Right hindlimb (tissue), 1 donor: ENCODE measurements at regions not wholly inside any gene's neighbourhood (a gene's known extent, or its start where the extent isn't known, plus 50 kb on each side); places are given as distances from the start of the nearest gene placed in this dataset.
A peak's percentile ranks its signal among the peaks of the same experiment; 100 is the strongest.

ENCODE experiments used
- DNase-seq: peaks from one replicate; pipeline ENCODE4 v3.0.0-alpha.2; 2018

GRCh38 chr2:128803222-128803621, 484.6 kb upstream of the HS6ST1 start:
- DNase-seq, result no peak

- DNase-seq, result no peak
These were observed 486.6 kb upstream of the HS6ST1 start for GRCh38 chr2:128805237-128805636.

- no peak for DNase-seq
These were observed 487.2 kb upstream of the HS6ST1 start for GRCh38 chr2:128805918-128806317.

GRCh38 chr2:128807317-128807716, 488.6 kb upstream of the HS6ST1 start:
- no peak for DNase-seq

GRCh38 chr2:128808462-128809258, 490.0 kb upstream of the HS6ST1 start:
- DNase-seq, result no peak

GRCh38 chr2:128809259-128809636, 490.6 kb upstream of the HS6ST1 start:
- DNase-seq, result no peak

GRCh38 chr2:128809880-128810279, 491.2 kb upstream of the HS6ST1 start:
- no peak for DNase-seq

GRCh38 chr2:128812183-128812940, 493.7 kb upstream of the HS6ST1 start:
- no peak for DNase-seq

- no peak for DNase-seq
These were observed 494.8 kb upstream of the HS6ST1 start for GRCh38 chr2:128813352-128814034.

GRCh38 chr2:128815248-128815647, 496.6 kb upstream of the HS6ST1 start:
- no peak for DNase-seq

GRCh38 chr2:128817171-128817570, 498.5 kb upstream of the HS6ST1 start:
- DNase-seq, result no peak

GRCh38 chr2:128817813-128818212, 499.1 kb upstream of the HS6ST1 start:
- no peak for DNase-seq

GRCh38 chr2:128818248-128818647, 499.6 kb upstream of the HS6ST1 start:
- no peak for DNase-seq

- no peak for DNase-seq
These were observed 500.2 kb upstream of the HS6ST1 start for GRCh38 chr2:128818704-128819491.

- DNase-seq, result peak; percentile 52
These were observed 501.8 kb upstream of the HS6ST1 start for GRCh38 chr2:128820452-128820851.

GRCh38 chr2:128821010-128821409, 502.3 kb upstream of the HS6ST1 start:
- DNase-seq, result no peak

GRCh38 chr2:128832946-128833663, 514.4 kb upstream of the HS6ST1 start:
- DNase-seq, result no peak

GRCh38 chr2:128833664-128834027, 515.0 kb upstream of the HS6ST1 start:
- DNase-seq, result no peak

GRCh38 chr2:128834207-128834879, 515.7 kb upstream of the HS6ST1 start:
- DNase-seq, result no peak

GRCh38 chr2:128834880-128835252, 516.2 kb upstream of the HS6ST1 start:
- no peak for DNase-seq

GRCh38 chr2:128835342-128835855, 516.7 kb upstream of the HS6ST1 start:
- no peak for DNase-seq
